PC-9 (cell line): ENCODE measurements at regions not wholly inside any gene's neighbourhood (a gene's known extent, or its start where the extent isn't known, plus 50 kb on each side); places are given as distances from the start of the nearest gene placed in this dataset.

ENCODE experiments used
- BruUV-seq: library from RNA; stranded (reverse); fragments of 400-500 nt; replicated peaks from 2 replicates; lab custom pipeline; 2021; lab: Mats Ljungman, UMichigan
- CTCF ChIA-PET: fragments of 300-600 bp; sonication (Branson Sonifier 250); formaldehyde crosslinking; loops from one replicate; lab custom pipeline; 2022; ENCODE audit warnings: antibody characterized with exemption; lab: Charles Lee
- POLR2A ChIA-PET: fragments of 300-600 bp; sonication (Branson Sonifier 250); formaldehyde crosslinking; loops from one replicate; lab custom pipeline; 2022; ENCODE audit warnings: antibody characterized with exemption; ENCODE audit not compliant: unreplicated experiment; lab: Charles Lee
- DNase-seq, 2 experiments: peaks; one replicate each; pipeline versions ENCODE4 v3.0.0 to v3.0.0-alpha.2; 2015 to 2022; ENCODE audit warnings: mixed read lengths in 1 of 2
- H2AFZ ChIP-seq: fragments of 200-600 bp; sonication (generic); 2 replicates; pipeline ENCODE4 v1.8.1; 2017; ENCODE audit warnings: antibody characterized with exemption
- H3F3A ChIP-seq: fragments of 200-600 bp; sonication (generic); 2 replicates; pipeline ENCODE4 v1.8.1; 2017; ENCODE audit warnings: antibody characterized with exemption, mild to moderate bottlenecking, low read depth; ENCODE audit not compliant: insufficient read depth
- H3K27ac ChIP-seq: fragments of 200-600 bp; sonication (generic); 2 replicates; pipeline ENCODE4 v1.6.1; 2016; ENCODE audit warnings: mixed run types
- H3K27me3 ChIP-seq: fragments of 200-600 bp; sonication (generic); 2 replicates; pipeline ENCODE4 v1.6.1; 2016; ENCODE audit warnings: low read depth, mixed run types; ENCODE audit not compliant: insufficient read depth
- H3K36me3 ChIP-seq: fragments of 200-600 bp; sonication (generic); 2 replicates; pipeline ENCODE4 v1.6.1; 2016; ENCODE audit warnings: low read depth, mixed run types
- H3K4me1 ChIP-seq: fragments of 200-600 bp; sonication (generic); replicated peaks from 2 replicates; pipeline ENCODE4 v1.6.1; 2016; ENCODE audit warnings: mixed run types; ENCODE audit not compliant: insufficient read depth
- H3K4me2 ChIP-seq: fragments of 200-600 bp; sonication (generic); 2 replicates; pipeline ENCODE4 v1.6.1; 2017; ENCODE audit warnings: mixed run types
- H3K4me3 ChIP-seq: fragments of 200-600 bp; sonication (generic); 2 replicates; pipeline ENCODE4 v1.6.1; 2016; ENCODE audit warnings: mixed run types
- H3K79me2 ChIP-seq: fragments of 200-600 bp; sonication (generic); 2 replicates; pipeline ENCODE4 v1.6.1; 2017; ENCODE audit warnings: low read depth, mixed run types
- H3K9me2 ChIP-seq: fragments of 200-600 bp; sonication (generic); 2 replicates; pipeline ENCODE4 v1.8.1; 2017; ENCODE audit warnings: mild to moderate bottlenecking; ENCODE audit not compliant: insufficient read depth
- H3K9me3 ChIP-seq: fragments of 200-600 bp; sonication (generic); 2 replicates; pipeline ENCODE4 v1.8.1; 2016; ENCODE audit warnings: low read depth; ENCODE audit not compliant: insufficient read depth
- H4K20me1 ChIP-seq: fragments of 200-600 bp; sonication (generic); 2 replicates; pipeline ENCODE4 v1.8.1; 2017; ENCODE audit not compliant: insufficient read depth
- CTCF ChIP-seq: fragments of 200-600 bp; sonication (generic); conservative IDR thresholded peaks from 2 replicates; pipeline ENCODE4 v1.6.1; 2017; ENCODE audit warnings: mixed run types, antibody characterized with exemption, mild to moderate bottlenecking, moderate library complexity
- EZH2 ChIP-seq: fragments of 200-600 bp; sonication (generic); IDR thresholded peaks from 2 replicates; pipeline ENCODE4 v1.8.0; 2017; ENCODE audit warnings: antibody characterized with exemption, low read depth
- intact Hi-C: fragments of 100-400 bp; cut with micrococcal nuclease; formaldehyde crosslinking; loops from one replicate; pipeline ENCODE4 v1.10.0; 2022; ENCODE audit not compliant: unreplicated experiment

DNA sequence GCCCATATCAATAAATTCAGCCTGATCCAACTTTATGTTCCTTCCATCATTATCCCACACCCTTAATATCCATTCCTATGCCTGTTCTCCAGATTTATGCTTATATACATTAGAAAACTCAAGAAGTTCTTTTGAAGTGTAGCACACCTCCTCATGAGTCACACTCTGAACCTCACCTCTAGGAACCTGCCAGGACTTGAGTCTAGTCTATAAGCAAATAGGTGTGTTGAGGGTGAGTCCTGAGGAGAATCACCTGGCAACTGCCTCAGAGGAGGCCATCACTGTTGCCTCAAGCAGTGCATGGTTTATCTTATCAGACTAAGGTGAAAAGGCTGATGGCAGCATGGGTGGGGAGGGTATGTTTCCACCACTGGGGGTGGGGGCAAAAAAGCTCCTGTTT is 496.7 kb downstream of the C6orf118 start:
- H3K9me3 ChIP-seq, result no peaks in the 10 kb centered on the region
- POLR2A ChIA-PET, result no interaction called here

GRCh38 chr6:164807125-164807524 is 502.3 kb downstream of the C6orf118 start:
- H3K4me3 ChIP-seq, result no peak overlapping the region
- BruUV-seq, result no TSS peak
- no peak overlapping the region for H3K27ac ChIP-seq
- H3K9me2 ChIP-seq, result no peaks in the 10 kb centered on the region
- H3K36me3 ChIP-seq, result no peaks in the 10 kb centered on the region
- no peaks in the 10 kb centered on the region for H3K4me1 ChIP-seq
- TF ChIP-seq CTCF (no peak), EZH2 (no peak)
- CTCF ChIA-PET, result no interaction called here
- DNase-seq, result no peak
- POLR2A ChIA-PET, result no interaction called here
- H2AFZ ChIP-seq, result no peak overlapping the region
- no peak overlapping the region for H3K4me2 ChIP-seq
- intact Hi-C loops, result no loop called here
- no peaks in the 10 kb centered on the region for H3K9me3 ChIP-seq
- H3F3A ChIP-seq, result no peaks in the 10 kb centered on the region
- no peaks in the 10 kb centered on the region for H4K20me1 ChIP-seq
- no peaks in the 10 kb centered on the region for H3K79me2 ChIP-seq
- no peaks in the 10 kb centered on the region for H3K27me3 ChIP-seq

More for the DNA sequence above, 496.7 kb downstream of the C6orf118 start:
- BruUV-seq, result no TSS peak
- CTCF ChIA-PET, result no interaction called here
- Histone ChIP-seq H2AFZ (no peak overlapping the region), H3K79me2 (no peaks in the 10 kb centered on the region), H3K4me3 (no peak overlapping the region), H3K4me1 (no peaks in the 10 kb centered on the region), H3K4me2 (no peak overlapping the region), H3F3A (no peaks in the 10 kb centered on the region), H3K36me3 (no peaks in the 10 kb centered on the region), H3K27me3 (no peaks in the 10 kb centered on the region), H3K27ac (no peak overlapping the region), H3K9me2 (no peaks in the 10 kb centered on the region), H4K20me1 (no peaks in the 10 kb centered on the region)
- intact Hi-C loops, result no loop called here
- no peak for DNase-seq
- TF ChIP-seq EZH2 (no peak), CTCF (no peak)

GRCh38 chr6:164795056-164795815 is 514.2 kb downstream of the C6orf118 start:
- H2AFZ ChIP-seq, result no peak overlapping the region
- POLR2A ChIA-PET, result no interaction called here
- intact Hi-C loops, result no loop called here
- H3K36me3 ChIP-seq, result no peaks in the 10 kb centered on the region
- H3K4me3 ChIP-seq, result no peak overlapping the region
- CTCF ChIA-PET, result no interaction called here
- H3K4me2 ChIP-seq, result no peak overlapping the region
- H3F3A ChIP-seq, result no peaks in the 10 kb centered on the region
- H3K27ac ChIP-seq, result no peak overlapping the region
- no peaks in the 10 kb centered on the region for H3K79me2 ChIP-seq
- H3K4me1 ChIP-seq, result no peaks in the 10 kb centered on the region
- H4K20me1 ChIP-seq, result no peaks in the 10 kb centered on the region
- no peaks in the 10 kb centered on the region for H3K27me3 ChIP-seq
- H3K9me2 ChIP-seq, result no peaks in the 10 kb centered on the region
- TF ChIP-seq CTCF (no peak), EZH2 (no peak)
- H3K9me3 ChIP-seq, result no peaks in the 10 kb centered on the region
- DNase-seq, result no peak
- BruUV-seq, result no TSS peak
